BE2C (cell line): ENCODE measurements at regions not wholly inside any gene's neighbourhood (a gene's known extent, or its start where the extent isn't known, plus 50 kb on each side); places are given as distances from the start of the nearest gene placed in this dataset.
"Not testable (repeated sequence)": the region's sequence is repeated elsewhere in the genome, so short reads cannot be mapped to it uniquely, and the experiment has no call there.

Source experiments
- DNase-seq: peaks from one replicate; pipeline ENCODE4 v3.0.0-alpha.2; 2020
- H3K27me3 ChIP-seq: fragments of 250-450 bp; sonication (Bioruptor Pico); 2 replicates; pipeline ENCODE4 v1.5.1; 2020; ENCODE audit warnings: mild to moderate bottlenecking
- H3K36me3 ChIP-seq: fragments of 250-450 bp; sonication (Bioruptor Pico); 2 replicates; pipeline ENCODE4 v1.5.1; 2020; ENCODE audit warnings: mild to moderate bottlenecking
- H3K4me1 ChIP-seq: fragments of 250-450 bp; sonication (Bioruptor Pico); 2 replicates; pipeline ENCODE4 v1.5.1; 2020
- H3K4me3 ChIP-seq: 2 replicates; pipeline ENCODE4 v1.5.1; 2011; ENCODE audit warnings: low read depth, low read length
- H3K9me3 ChIP-seq: fragments of 250-450 bp; sonication (Bioruptor Pico); 2 replicates; pipeline ENCODE4 v1.5.1; 2020
- TF ChIP-seq, protein P1 (sequence below): IDR thresholded peaks from 2 replicates; pipeline ENCODE4 v1.5.1; 2012; ENCODE audit warnings: mild to moderate bottlenecking, low read depth, low read length

DNA sequence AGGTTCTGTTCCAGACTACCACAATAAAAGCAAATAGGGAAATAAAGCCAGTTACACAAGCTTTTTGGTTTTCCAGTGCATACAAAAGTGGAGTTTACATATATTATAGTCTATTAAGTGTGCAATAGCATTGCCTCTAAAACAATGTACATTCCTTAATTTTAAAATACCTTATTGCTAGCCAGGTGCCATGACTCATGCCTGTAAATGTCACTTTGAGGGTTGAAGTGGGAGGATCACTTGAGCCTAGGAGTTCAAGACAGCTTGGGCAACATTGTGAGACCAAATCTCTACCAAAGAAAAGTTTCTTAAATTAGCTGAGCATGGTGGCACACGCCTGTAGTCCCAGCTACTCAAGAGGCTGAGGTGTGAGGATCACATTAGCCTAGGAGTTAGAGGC, 52.9 kb upstream of the IMP4 start:
- no peaks in the 10 kb centered on the region for H3K27me3 ChIP-seq
- H3K36me3 ChIP-seq = no peaks in the 10 kb centered on the region
- H3K4me1 ChIP-seq = no peaks in the 10 kb centered on the region
- H3K4me3 ChIP-seq = no peak overlapping the region
- no peaks in the 10 kb centered on the region for H3K9me3 ChIP-seq
- TF ChIP-seq, protein P1, sequence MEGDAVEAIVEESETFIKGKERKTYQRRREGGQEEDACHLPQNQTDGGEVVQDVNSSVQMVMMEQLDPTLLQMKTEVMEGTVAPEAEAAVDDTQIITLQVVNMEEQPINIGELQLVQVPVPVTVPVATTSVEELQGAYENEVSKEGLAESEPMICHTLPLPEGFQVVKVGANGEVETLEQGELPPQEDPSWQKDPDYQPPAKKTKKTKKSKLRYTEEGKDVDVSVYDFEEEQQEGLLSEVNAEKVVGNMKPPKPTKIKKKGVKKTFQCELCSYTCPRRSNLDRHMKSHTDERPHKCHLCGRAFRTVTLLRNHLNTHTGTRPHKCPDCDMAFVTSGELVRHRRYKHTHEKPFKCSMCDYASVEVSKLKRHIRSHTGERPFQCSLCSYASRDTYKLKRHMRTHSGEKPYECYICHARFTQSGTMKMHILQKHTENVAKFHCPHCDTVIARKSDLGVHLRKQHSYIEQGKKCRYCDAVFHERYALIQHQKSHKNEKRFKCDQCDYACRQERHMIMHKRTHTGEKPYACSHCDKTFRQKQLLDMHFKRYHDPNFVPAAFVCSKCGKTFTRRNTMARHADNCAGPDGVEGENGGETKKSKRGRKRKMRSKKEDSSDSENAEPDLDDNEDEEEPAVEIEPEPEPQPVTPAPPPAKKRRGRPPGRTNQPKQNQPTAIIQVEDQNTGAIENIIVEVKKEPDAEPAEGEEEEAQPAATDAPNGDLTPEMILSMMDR = no peak
- no peak for DNase-seq

GRCh38 chr2:130288467-130289403, 54.0 kb upstream of the IMP4 start:
- no peak for DNase-seq
- no peaks in the 10 kb centered on the region for H3K36me3 ChIP-seq
- H3K9me3 ChIP-seq = no peaks in the 10 kb centered on the region
- H3K4me1 ChIP-seq = no peaks in the 10 kb centered on the region
- no peaks in the 10 kb centered on the region for H3K27me3 ChIP-seq
- TF ChIP-seq, protein P1 = no peak
- no peak overlapping the region for H3K4me3 ChIP-seq

GRCh38 chr2:130287656-130288026, 55.1 kb upstream of the IMP4 start:
- no peak overlapping the region for H3K4me3 ChIP-seq
- no peak for DNase-seq
- H3K27me3 ChIP-seq = no peaks in the 10 kb centered on the region
- H3K9me3 ChIP-seq = no peaks in the 10 kb centered on the region
- H3K36me3 ChIP-seq = no peaks in the 10 kb centered on the region
- no peaks in the 10 kb centered on the region for H3K4me1 ChIP-seq
- TF ChIP-seq, protein P1 = no peak

GRCh38 chr2:130286983-130287655, 55.6 kb upstream of the IMP4 start:
- Histone ChIP-seq H3K27me3 (no peaks in the 10 kb centered on the region), H3K4me3 (no peak overlapping the region), H3K36me3 (no peaks in the 10 kb centered on the region), H3K4me1 (no peaks in the 10 kb centered on the region), H3K9me3 (no peaks in the 10 kb centered on the region)
- TF ChIP-seq, protein P1 = no peak
- no peak for DNase-seq

DNA sequence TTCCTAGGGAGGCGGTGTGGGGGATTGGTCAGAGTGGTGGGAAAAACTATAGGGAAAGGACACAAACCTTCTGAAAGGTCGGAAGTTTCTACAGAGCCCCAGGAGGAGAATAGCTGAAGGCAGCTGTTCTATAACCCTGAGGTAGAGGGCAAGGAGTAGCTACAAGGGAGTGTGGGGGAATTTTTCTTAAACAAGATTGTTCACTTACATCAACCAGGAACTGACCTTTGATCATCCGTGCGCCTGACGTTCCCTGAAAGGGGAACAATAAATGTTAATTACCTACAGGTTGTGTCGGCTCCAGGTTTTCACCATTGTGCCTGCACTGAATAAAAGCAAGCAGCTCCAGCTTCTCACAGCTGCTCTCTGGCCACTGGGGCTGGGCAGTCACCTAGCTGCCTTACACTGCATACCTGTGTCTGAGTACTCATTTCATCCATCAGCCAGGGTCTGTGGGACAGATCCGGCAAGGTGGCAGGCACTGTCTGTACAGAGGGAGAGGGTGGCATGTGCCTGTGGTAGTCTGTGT, 59.3 kb upstream of the IMP4 start:
- DNase-seq, H3K36me3 ChIP-seq: not testable (repeated sequence)

GRCh38 chr2:130279551-130279950, 63.1 kb upstream of the IMP4 start:
- H3K9me3 ChIP-seq, H3K36me3 ChIP-seq, DNase-seq, H3K4me3 ChIP-seq, H3K27me3 ChIP-seq, H3K4me1 ChIP-seq: not testable (repeated sequence)

More for the DNA sequence above, 59.3 kb upstream of the IMP4 start:
- not testable (repeated sequence) for H3K4me1 ChIP-seq, H3K27me3 ChIP-seq, H3K9me3 ChIP-seq, H3K4me3 ChIP-seq

DNA sequence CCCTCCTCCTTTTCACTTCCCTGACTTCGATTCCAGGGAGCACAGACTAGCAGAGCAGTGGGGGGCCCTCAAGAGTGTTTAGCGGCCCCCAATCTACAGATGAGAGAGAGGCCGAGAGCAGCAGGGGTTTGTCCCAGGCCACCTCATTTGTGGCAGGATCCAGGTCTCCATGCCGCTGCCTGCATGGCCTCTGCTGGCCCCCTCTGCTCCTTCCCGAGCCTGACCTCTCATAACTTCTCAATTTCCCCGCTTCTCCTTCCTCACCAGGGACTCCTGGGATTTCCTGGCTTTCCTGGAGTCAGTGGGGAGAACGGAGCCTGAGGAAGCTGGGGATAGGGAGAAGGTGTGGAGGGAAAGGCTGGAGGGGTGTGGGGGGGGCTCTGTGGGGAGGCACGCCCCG, 70.1 kb upstream of the TUBA3E start:
- not testable (repeated sequence) for DNase-seq, H3K9me3 ChIP-seq, H3K4me3 ChIP-seq, H3K36me3 ChIP-seq, H3K27me3 ChIP-seq, H3K4me1 ChIP-seq

DNA sequence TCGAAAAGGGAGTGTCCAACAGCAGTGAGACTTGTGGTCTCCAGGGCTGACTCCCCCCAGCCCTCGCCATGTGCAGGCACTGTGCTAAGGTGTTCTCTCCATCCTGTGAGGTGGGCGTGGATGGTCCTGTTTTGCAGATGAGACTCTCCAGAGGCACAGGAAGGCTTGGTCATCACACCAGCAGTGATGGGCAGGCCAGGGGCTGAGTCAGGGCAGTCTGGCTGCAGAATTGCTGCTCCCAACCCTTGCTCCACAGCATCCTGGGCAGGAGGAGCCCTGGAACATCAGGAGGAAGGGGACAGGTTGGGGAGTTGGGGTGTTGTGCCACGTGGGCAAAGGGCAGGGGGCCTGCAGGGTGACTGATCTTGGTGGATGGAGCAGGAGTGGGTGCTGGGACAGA, 69.3 kb upstream of the TUBA3E start:
- H3K36me3 ChIP-seq, H3K4me1 ChIP-seq, DNase-seq, H3K27me3 ChIP-seq, H3K4me3 ChIP-seq, H3K9me3 ChIP-seq: not testable (repeated sequence)

GRCh38 chr2:130266836-130267235, 68.6 kb upstream of the TUBA3E start:
- H3K4me3 ChIP-seq, H3K27me3 ChIP-seq, H3K9me3 ChIP-seq, DNase-seq, H3K36me3 ChIP-seq: not testable (repeated sequence)
- peaks cover 11% of the 10 kb centered on the region for H3K4me1 ChIP-seq

- not testable (repeated sequence) for H3K9me3 ChIP-seq, H3K4me3 ChIP-seq, DNase-seq, H3K27me3 ChIP-seq, H3K36me3 ChIP-seq
- H3K4me1 ChIP-seq = peaks cover 11% of the 10 kb centered on the region
Observed at GRCh38 chr2:130265570-130266247, 67.5 kb upstream of the TUBA3E start.
